ENCODE measurements at regions not wholly inside any gene's neighbourhood (a gene's known extent, or its start where the extent isn't known, plus 50 kb on each side); places are given as distances from the start of the nearest gene placed in this dataset.

DNA sequence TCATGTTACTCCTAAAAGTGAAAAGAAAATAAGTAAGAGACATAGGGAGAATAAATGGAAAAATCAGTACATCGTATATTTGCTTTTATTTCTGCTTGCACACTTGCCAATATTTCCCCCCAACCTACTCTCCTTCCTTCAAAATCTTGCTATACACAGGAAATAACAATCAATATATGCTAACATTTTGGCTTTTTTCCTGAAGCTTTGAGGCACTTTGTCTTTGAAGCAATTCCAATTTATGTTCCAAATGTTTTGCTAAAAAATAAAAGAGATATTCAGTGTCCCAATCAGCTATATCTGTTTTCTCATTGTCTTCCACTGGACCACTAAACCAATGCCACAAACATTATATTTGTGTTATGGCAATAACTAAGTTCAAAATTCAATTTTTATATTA, 184.0 kb upstream of the NEGR1 start:
- TF ChIP-seq SUZ12 (IDR thresholded peaks at IDR 0.05; ENCODE audit: extremely low read depth, insufficient read depth, insufficient read length) = no peak
- TF ChIP-seq YY1 (IDR thresholded peaks at IDR 0.05; ENCODE audit: insufficient read depth, insufficient read length) = no peak
- TF ChIP-seq ZNF274 (IDR thresholded peaks at IDR 0.05; ENCODE audit: low read depth, low read length) = no peak

Measured in NT2/D1 (cell line).